HG03575 (cell line): ENCODE measurements at regions not wholly inside any gene's neighbourhood (a gene's known extent, or its start where the extent isn't known, plus 50 kb on each side); places are given as distances from the start of the nearest gene placed in this dataset.

Experiments
- ATAC-seq: cut with Tn5 transposase; IDR thresholded peaks from one replicate; pipeline ENCODE4 v1.9.1; 2021; ENCODE audit not compliant: unreplicated experiment, insufficient number of reproducible peaks, low FRiP score; ENCODE audit errors: extremely low read depth

DNA sequence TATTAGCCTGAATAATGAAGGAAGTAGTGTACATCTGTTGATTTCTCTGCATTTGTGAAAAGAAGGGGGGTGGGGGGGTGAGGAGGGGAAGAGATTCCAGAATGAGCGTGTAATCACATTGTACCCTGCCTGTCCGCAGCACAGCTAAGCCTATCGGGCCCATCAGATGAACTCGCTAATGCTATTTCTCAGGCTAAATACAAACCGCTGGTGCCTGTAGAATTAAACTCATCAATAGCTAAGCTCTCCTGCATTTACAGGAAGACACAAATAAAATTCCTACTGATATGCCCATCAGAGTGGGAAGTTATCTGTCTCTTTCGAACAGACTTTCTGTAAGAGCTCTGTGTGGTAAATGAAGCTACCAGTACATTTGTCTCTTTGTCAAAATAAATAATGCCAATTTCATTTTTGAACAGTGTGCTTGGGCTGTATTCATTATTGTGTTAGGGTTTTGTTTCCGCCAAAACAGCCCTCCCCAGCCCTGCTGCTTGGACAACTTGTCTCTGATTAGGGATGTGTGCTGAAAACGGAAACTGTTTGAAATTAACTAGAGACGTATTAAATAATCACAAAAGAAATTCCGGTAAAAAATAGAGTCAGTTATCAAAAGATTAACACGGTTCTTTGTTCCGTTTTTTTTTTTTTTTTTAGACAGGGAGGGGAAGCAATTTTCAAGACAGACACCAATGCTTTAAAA lies 305.4 kb downstream of the TTLL7 start:
- ATAC-seq, result no peak

DNA sequence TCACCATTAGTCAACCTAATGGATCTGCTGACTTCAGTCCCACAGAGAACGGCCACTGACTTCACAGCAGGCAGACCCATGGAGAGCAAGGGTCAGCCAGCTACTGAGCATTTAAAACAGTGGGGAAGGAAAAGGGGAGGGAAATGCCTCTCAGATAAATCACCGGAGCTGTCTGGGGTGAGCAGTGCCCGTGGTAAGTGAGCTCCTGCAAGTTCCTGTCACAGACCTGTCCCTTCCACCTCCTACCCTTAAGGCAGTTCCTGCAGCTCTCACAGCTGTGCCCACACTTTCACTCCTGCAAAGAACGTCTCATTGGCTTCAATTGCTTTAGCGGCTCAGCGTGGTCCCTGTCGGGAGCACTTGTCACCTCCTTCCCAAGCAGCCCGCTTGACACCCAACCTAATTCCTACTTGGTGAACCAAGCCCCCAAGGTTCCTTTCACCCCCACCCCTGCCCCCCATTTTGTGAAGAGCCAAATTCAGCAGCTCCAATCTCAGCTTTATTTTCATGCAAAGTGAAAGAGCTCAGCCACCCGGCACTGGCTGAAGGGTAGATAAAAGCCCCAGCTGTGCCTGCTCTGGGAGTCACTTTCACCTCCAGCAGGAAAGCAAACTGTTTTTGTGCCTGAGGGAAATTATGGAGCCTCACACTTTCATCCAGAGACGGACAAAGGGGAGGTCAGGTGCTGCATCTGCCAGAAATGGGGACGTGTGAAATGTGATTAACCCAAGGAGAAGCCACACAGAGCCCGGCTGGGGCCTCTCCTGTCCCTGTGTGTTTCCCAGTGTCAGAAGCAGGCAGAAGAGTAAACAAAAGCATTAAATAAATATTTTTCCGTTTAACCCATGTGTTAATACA lies 306.2 kb downstream of the TTLL7 start:
- ATAC-seq, result peak; percentile 63

DNA sequence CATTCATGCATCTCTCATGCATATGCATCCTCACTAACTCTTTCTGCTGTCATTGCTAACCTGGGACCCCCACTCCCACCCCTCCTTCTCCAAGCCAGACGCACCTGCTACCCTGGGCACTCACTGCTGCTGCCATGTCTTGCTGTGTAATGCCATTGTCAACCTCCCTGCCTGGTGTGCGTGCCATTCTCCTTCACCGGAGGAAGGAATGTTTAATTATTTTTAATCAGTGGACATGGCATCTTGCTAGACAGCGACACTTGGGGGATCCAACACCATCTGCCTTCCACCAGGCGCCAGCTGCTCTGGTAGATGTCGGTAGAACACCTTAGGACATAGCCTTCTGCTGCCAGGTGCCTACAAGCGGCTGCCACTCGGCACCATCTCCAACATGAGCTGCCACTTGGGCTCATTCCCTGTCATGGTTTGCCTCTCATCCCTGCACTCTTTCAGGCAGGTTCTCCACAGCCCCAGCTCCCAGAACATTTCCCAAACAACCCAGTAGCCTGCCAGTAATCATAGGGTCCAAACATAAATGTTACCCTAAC lies 306.9 kb downstream of the TTLL7 start:
- ATAC-seq, result no peak

DNA sequence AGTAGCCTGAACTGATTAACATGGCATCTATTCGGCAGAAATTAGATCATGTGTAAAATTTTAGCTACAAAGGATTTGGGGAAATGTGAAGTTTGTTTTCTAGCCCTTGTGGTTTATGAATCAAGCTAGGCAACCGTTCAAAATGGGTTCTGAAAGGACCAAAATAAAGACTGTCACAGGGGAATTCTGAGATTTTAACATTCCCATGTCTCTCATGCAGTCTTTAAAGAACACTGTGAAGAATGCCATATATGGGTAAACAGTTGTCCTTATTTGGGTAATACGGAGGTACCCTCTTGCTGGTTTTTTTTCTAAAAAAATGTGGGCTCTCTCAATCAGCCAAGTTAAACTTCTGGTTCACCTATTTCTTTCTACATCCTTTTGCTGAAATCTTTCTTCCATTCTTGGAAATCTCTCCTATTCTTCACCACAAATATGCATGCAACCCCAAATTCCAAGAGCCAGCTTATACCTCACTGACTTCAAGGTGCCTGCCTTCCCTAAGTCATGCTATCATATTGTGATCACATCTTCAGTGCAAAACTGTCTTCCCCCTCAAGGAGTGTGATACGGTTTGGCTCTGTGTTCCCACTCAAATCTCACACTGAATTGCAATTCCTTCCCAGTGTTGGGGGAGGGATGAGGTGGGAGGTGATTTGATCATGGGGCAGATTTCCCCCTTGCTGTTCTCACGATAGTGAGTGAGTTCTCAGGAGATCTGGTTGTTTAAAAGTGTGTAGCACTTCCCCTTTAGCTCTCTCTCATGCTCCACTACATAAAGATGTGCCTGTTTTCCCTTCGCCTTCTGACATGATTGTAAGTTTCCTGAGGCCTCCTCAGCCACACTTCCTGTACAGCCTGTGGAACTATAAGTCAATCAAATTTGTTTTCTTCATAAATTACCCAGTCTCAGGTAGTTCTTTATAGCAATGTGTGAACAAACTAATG lies 308.7 kb downstream of the TTLL7 start:
- no peak for ATAC-seq

DNA sequence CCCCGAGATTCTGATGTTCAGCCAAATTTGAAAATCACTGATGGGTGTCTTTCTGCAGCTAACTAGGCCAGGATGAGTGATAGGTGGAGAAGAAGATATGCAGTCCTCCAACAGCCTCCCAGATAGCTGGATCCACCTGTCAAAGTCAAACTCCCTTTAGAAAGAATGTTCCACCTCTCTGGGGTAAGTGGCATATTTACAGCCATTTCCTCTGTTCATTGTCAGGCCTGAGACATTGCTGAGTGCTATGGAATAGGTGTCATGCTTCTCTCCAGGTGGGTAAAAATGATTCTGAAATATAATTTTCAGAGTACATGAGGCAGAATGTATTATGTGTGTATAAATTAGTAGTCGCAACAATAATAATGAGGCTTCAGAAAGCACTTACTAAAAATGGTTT lies 316.8 kb downstream of the TTLL7 start:
- ATAC-seq, result no peak

DNA sequence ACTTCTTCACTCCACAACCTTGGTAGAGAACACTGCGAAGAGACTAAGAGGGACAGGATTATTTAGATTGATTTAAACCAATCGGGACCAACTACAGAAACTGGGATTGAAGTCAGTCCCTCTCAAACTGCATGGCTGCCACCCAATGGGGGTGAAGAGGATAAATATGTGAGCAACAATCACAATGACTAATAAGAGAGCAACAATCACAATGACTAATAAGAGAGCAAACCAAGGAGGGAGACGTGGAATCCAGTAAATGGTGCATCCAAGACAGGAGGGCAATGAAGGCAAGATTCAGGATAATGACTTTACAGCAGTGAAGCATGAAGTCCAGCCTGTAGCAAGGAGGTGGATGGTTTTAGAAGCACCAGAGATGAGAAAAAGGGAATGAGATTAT lies 322.8 kb downstream of the TTLL7 start:
- no peak for ATAC-seq

DNA sequence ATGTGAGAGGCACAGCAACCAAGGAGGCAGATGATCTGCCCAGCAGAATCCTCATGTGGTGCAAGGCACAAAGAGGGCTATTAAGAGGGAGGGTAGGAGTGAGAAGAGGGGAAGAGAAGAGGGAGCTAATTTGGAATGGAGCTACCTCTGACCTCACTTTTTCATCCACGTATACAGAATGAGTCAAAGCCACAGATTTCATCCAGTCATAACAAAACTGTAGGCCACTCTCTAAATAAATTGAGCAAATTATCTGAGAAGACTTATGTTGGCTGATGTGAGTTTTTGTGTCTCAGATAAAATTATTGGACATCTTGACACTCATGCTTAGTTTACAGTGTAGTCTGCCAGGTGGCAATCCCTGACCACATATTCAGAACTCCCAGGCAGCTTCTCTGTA lies 325.6 kb downstream of the TTLL7 start:
- ATAC-seq, result peak; percentile 53

DNA sequence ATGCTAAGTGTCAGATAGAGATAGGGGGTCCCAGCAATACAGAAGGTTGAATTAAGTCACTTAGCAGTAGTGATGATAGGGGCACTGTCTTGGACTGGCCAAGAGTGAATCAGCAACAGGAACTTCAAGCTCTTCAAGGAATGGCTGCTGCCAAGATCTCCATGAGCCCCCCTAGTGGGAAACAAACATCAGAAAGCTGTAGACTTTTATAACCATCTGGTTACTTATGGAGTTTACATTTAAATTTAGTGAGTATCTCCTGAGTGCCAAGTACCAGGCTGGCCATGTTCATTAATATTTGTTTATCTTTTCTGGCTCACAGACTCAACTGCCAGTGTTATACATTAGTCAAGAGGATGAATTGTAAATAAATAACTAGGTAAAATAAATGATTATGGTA lies 327.3 kb downstream of the TTLL7 start:
- ATAC-seq, result no peak

DNA sequence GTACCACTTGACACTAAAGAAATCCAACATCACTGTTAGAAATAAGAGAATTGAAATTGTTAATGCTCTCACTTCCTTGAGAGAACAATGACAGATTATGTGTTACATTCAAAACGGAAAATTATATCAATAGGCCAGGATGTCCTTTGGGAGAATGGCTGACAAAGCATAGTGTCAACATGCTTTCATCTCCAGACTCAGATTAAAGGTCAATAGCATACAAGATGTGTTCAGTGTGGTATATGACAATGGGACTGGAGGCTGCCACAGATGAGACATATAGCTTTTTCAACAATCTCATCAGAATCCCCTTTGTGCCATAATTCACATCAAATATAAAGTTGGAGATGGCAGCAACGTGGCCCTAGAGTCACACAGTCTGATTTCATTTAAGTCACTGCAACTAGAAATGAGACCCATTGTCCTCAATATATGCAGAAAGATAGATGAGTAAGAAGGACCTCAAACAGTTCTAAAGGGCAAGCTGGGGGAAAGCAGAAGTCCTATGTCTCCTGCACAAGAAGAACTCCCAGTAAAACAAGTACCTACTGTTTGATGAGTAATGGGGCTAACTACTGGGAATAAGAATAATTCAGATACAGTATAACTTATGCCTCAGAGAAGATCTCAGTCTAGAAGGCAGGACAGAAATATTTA lies 327.9 kb downstream of the TTLL7 start:
- ATAC-seq, result no peak

DNA sequence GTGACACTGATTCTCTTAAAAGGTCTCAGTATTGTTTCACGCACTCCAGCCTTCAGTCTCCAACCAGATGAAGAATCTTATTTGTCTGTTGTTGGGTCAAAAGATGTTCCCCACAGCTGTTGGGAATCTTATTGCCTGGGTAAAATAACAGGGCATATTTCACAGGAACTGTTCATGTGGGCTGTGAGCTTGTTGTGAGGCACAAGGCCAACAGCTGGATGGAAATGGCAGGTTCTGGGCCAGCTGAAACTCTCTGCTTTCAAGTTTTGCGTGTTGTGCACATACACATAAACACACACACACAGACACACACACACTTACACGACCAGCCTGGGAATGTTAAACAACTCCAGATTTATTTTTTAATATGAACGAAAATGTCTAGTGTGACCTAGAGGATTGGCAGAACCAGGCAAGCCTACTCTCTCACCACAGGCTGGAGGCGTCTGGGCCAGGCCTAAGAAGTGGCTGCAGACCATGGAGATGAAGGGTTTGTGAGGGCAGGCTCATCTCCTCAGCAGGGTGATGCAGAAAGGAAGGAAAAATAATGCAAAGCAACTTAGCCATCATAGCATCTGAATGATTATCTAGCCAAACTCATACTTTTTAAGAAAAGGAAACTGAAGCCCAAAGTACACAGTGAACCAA lies 357.0 kb downstream of the TTLL7 start:
- no peak for ATAC-seq

DNA sequence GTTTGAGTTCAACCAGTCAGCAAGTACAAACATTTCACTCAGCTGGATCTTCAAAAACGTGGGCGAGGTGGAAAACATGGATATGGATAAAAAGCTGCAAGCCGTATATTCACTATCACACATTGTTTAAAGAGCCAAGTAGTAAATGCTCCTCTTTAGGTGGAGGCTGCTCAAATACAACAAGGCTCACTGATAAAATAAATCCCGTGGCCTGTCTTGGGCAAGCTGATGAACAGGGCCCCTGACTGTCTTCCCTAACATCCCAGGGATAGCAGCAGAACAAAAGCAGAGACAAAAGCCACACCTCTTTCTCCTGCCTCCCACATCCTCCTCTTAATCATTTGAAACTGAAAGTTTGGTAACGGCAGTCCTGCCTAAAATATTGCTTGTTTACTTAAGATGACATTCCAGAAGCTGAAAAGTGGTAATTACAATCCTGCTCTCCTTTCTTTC lies 357.7 kb downstream of the TTLL7 start:
- no peak for ATAC-seq

DNA sequence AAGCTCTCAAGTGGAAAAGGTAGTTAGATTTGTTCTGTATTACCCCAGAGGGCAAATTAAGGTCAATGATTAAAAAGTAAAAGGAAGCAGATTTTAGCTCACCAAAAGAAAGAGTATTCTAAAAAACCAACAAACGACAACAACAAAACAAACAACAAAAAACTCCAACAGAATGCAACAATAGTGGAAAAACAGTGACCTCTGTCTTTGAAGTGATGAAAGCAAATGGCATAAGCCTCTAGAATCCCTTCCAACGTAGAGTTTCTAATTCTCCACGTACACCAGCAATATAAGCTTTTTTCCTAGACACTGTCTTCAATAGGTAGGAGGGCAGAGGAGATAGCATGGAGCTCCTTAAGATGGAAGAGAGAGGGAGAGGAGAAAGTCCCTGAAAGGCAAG lies 359.1 kb downstream of the TTLL7 start:
- ATAC-seq, result no peak

DNA sequence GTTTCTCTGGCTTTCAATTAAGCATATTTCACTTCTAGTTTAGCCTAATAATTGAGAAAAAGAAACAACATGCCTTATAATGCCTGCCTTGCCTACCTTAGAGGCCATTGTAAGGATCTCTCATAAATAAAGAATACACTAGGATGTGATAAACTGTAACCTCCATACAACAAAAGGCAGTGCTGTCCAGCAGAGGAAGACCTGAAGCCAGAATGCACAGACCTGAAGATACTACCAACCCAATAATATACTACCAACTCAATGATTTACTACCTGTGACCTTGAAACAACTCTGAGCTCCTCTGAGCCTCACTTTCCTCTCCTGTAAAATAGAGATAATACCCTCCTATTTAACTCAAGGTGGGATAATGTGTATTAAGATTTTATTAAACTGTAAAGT lies 361.3 kb downstream of the TTLL7 start:
- ATAC-seq, result no peak

DNA sequence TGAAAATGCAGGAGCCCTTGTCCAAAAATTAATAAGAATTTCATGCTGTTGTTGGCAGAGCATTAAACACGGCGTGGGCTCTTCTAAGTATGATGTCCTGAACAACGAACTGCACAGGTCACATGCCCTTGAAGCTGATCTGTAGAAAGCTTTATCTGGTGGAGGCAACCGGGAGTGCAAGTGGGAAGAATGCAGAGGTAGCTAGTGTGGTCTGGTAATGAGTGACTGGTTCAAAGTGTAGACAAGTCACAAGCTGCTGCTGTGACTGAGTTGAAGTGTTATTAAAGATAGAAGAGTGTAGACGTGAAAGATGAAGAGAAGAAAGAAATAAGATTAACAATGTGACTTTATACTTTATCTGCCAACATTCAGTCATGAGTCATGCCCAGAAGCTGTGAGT lies 361.9 kb downstream of the TTLL7 start:
- no peak for ATAC-seq

DNA sequence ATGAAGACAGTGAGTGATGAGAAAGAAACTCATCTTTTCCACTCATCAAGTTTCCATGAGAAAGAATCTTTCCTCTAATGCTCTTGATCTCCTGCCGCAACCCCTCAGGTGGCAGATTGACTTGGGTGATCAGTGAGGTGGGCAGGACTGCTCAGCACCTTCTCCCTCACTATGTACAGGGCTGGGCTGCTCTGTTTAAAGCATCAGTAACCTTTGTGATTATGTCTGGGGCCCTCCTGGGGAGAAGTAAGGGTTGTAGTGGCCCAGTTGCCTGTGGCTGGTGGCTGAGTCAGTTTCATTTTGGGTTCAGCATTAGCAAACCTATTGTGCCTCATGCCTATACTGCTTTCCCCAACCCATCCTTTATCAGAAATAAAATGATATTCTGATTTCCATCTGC lies 366.0 kb downstream of the TTLL7 start:
- ATAC-seq, result no peak

DNA sequence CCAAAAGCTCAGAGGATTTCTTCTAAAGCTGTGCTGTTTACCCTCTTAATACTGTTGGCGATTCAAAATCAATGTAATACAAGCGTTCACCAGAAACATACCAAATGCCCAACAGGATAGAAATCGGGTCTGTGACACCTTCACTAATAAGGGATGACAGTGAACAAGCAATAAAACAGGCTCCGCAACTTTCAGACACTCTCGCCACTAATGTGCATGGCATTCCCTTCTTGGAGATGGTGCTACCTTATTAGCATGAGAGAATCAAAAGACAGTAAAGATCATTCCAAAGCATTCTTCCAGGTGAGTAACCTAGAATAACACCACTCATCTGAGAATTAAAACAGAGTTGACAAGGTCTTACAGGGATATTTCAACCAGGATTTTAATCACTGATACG lies 367.1 kb downstream of the TTLL7 start:
- ATAC-seq, result no peak

DNA sequence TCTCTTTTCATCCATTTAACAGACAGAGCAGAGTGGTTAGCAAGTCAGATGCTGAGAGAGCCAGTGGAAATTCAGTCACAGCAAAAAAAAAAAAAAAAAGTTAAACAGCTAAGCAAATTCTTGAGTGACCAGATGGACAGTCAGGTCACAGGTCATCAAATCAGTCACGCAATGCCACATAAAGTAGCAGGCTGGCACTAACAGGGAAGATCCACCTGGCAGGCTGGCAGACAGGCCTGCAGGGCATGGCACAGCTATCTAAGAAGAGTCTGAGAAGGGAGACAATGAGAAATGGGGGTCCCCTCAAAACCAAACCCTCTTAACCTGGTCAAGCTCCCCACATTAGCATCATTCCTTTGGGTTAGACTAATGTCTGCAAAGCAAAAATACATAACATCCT lies 371.9 kb downstream of the TTLL7 start:
- ATAC-seq, result no peak

DNA sequence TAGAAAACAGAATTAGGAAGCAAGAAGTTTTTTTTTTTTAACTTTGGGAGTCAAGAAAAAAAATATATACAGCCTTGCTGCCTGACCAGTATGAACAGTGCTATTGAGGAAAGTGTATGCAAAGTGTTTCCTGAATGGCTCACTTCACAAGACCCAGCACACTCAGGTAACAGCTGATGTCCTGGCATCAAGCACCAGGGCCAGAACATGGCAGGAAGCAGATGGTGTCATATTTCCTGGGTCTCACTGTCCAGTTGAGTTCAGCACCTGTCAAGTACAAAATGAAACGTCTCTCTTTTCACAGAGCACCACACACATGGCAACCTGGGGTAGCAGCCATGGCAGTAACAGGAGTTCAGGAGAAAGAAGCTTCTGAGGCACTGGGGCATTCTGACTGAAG lies 372.3 kb downstream of the TTLL7 start:
- ATAC-seq, result no peak
